ENCODE measurements at regions not wholly inside any gene's neighbourhood (a gene's known extent, or its start where the extent isn't known, plus 50 kb on each side); places are given as distances from the start of the nearest gene placed in this dataset.

- TF ChIP-seq POLR2A (IDR thresholded peaks at IDR 0.05) = no peak
- no peak for TF ChIP-seq CTCF (IDR thresholded peaks at IDR 0.05)
- TF ChIP-seq POLR2AphosphoS5 (IDR thresholded peaks at IDR 0.05) = no peak
- Histone ChIP-seq H3K27ac (no peak overlapping the region), H3K27me3 (no peaks in the 10 kb centered on the region), H3K4me3 (no peak overlapping the region), H3K4me1 (no peaks in the 10 kb centered on the region), H3K9me3 (no peaks in the 10 kb centered on the region), H3K36me3 (no peaks in the 10 kb centered on the region)
- intact Hi-C loops (cut with DNase I; ENCODE audit: low total_unique reads) = no loop called here
- no peak for DNase-seq (ENCODE audit: low spot score in 2 of 2)
Observed at GRCh38 chr3:167094632-167095031, 285.5 kb downstream of the ZBBX start.

GRCh38 chr3:167091226-167091625, 288.9 kb downstream of the ZBBX start:
- no peak overlapping the region for H3K4me3 ChIP-seq
- H3K27ac ChIP-seq = no peak overlapping the region
- no peak for TF ChIP-seq POLR2AphosphoS5 (IDR thresholded peaks at IDR 0.05)
- no peak for TF ChIP-seq CTCF (IDR thresholded peaks at IDR 0.05)
- TF ChIP-seq POLR2A (IDR thresholded peaks at IDR 0.05) = no peak
- intact Hi-C loops (cut with DNase I; ENCODE audit: low total_unique reads) = no loop called here
- no peaks in the 10 kb centered on the region for H3K9me3 ChIP-seq
- H3K27me3 ChIP-seq = no peaks in the 10 kb centered on the region
- DNase-seq (ENCODE audit: low spot score in 2 of 2) = no peak
- H3K4me1 ChIP-seq = no peaks in the 10 kb centered on the region
- H3K36me3 ChIP-seq = no peaks in the 10 kb centered on the region

- Histone ChIP-seq H3K4me3 (no peak overlapping the region), H3K27me3 (no peaks in the 10 kb centered on the region), H3K36me3 (no peaks in the 10 kb centered on the region), H3K9me3 (no peaks in the 10 kb centered on the region), H3K4me1 (no peaks in the 10 kb centered on the region), H3K27ac (no peak overlapping the region)
- TF ChIP-seq POLR2A (IDR thresholded peaks at IDR 0.05) (no peak), POLR2AphosphoS5 (IDR thresholded peaks at IDR 0.05) (no peak), CTCF (IDR thresholded peaks at IDR 0.05) (no peak)
- intact Hi-C loops (cut with DNase I; ENCODE audit: low total_unique reads) = no loop called here
- no peak for DNase-seq (ENCODE audit: low spot score in 2 of 2)
Observed at GRCh38 chr3:167084545-167084944, 295.6 kb downstream of the ZBBX start.

GRCh38 chr3:167078070-167078622, 302.0 kb downstream of the ZBBX start:
- DNase-seq (ENCODE audit: low spot score in 2 of 2) = no peak
- no peaks in the 10 kb centered on the region for H3K27me3 ChIP-seq
- no peak overlapping the region for H3K4me3 ChIP-seq
- intact Hi-C loops (cut with DNase I; ENCODE audit: low total_unique reads) = loop anchor here (10.0 kb wide), 1 partner anchor 803 kb away; no protein-coding TSS in a partner anchor
- H3K27ac ChIP-seq = no peak overlapping the region
- H3K4me1 ChIP-seq = no peaks in the 10 kb centered on the region
- no peaks in the 10 kb centered on the region for H3K36me3 ChIP-seq
- TF ChIP-seq POLR2A (IDR thresholded peaks at IDR 0.05) = no peak
- TF ChIP-seq CTCF (IDR thresholded peaks at IDR 0.05) = no peak
- TF ChIP-seq POLR2AphosphoS5 (IDR thresholded peaks at IDR 0.05) = no peak
- H3K9me3 ChIP-seq = no peaks in the 10 kb centered on the region

- H3K27ac ChIP-seq = no peak overlapping the region
- H3K9me3 ChIP-seq = no peaks in the 10 kb centered on the region
- no peak overlapping the region for H3K4me3 ChIP-seq
- TF ChIP-seq CTCF (IDR thresholded peaks at IDR 0.05) (no peak), POLR2AphosphoS5 (IDR thresholded peaks at IDR 0.05) (no peak), POLR2A (IDR thresholded peaks at IDR 0.05) (no peak)
- intact Hi-C loops (cut with DNase I; ENCODE audit: low total_unique reads) = no loop called here
- H3K4me1 ChIP-seq = no peaks in the 10 kb centered on the region
- no peak for DNase-seq (ENCODE audit: low spot score in 2 of 2)
- H3K27me3 ChIP-seq = no peaks in the 10 kb centered on the region
- H3K36me3 ChIP-seq = no peaks in the 10 kb centered on the region
Observed at GRCh38 chr3:167067787-167068161, 312.3 kb downstream of the ZBBX start.

Data from breast epithelium (tissue), 4 donors.